Effector CD8-positive, alpha-beta T cell (primary cell): ENCODE measurements at regions not wholly inside any gene's neighbourhood (a gene's known extent, or its start where the extent isn't known, plus 50 kb on each side); places are given as distances from the start of the nearest gene placed in this dataset.

Experiments used
- DNase-seq: peaks from one replicate; lab custom pipeline; 2025; lab: John Stamatoyannopoulos, UW

GRCh38 chrX:46301903-46302302, 243.3 kb downstream of the ZNF674 start:
- no peak for DNase-seq

DNA sequence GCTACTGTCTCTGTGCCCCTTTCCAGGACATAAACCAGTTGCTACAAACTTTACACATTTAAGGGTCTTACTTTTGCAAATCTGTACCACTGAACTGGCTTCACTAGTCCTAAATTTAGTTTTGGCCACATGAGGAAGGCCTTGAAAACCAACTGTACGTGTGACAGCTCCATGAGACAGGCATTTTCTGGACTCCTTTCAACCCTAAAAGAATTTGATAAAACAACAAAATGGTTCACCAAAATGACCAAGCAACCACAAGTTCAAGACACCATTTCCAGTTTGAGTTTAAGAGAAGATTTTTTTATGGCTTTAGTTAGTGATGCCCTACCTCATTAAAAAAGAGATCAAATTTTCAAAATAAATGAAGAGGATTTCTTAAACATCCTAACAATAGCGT, 246.4 kb downstream of the ZNF674 start:
- DNase-seq = no peak

- no peak for DNase-seq
Observed at GRCh38 chrX:46295963-46296362, 249.3 kb downstream of the ZNF674 start.

GRCh38 chrX:46294234-46294633, 251.0 kb downstream of the ZNF674 start:
- DNase-seq = no peak

DNA sequence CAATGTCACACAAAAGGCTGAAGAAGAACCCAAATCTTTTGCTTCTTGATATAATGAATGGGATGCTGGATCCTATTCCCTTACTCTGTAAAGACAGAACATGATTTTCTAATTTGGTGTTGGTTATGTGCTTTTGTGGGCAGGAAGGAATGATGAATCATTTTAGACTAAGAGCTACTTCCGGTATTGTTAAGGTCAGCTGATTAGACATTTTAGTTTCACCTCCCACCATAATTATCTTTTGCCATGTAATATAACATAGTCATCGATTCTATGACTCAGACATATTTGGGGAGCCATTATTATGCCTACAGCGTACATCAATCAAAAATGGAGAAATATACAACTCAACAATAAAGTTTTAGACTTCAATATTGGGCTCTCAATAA, 265.3 kb downstream of the ZNF674 start:
- no peak for DNase-seq

- no peak for DNase-seq
Observed at GRCh38 chrX:46279214-46279924, 265.9 kb downstream of the ZNF674 start.

GRCh38 chrX:46278572-46278971, 266.6 kb downstream of the ZNF674 start:
- DNase-seq = no peak

DNA sequence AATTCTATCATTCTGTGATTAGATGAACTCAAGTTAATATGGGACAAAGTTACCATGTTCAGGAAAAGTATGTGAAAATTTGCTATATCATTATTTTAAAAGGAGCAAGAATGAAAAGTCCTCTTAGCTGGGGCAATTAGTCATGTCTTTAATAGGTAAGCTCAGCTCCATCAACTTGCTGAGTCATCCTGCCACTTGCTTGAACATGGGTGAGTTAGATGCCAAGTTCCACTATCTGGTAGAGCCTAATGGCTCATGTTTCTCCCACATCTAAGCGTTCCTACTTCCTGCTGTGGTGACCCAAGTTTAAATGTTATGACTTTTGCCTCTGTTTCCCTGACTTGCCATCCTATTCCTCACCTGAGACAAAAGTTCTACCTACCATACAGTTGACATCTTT, 276.8 kb downstream of the ZNF674 start:
- DNase-seq = no peak

DNA sequence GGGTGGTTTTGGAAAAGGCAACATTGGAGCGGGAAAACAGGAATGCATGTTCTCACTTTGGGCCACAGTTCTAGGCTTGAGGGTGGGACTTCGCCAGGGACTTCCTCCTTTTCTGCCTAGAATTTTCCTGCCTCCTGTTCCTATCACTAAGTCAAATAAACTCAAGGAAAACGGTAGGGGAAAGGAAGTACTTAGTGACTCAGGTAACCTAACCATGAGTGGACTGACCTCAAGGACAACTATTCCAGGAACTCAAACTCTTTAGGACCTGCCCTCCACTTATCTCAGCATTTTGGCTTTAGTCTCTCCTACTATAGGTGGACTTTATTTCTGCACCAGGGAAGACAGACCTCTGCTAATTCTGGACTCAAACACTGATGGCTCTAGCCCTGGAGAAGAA, 281.7 kb downstream of the ZNF674 start:
- DNase-seq = no peak

DNA sequence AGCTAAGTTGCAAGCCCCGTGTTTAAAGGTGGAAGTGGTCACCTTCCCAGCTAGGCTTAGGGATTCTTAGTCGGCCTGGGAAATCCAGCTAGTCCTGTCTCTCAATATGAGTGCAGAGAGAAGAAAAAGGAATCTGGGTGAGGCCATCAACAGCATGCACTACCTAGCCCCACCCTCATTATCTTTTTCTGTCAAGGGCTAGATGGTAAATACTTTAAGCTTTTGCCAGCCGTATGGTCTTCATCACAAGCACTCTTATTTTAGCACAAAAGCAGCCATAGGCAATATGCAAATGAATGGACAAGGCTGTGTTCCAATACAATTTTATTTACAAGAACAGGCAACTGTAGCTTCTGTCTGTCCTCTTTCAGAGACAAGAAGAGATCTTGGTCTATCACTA, 282.9 kb downstream of the ZNF674 start:
- DNase-seq = no peak

DNA sequence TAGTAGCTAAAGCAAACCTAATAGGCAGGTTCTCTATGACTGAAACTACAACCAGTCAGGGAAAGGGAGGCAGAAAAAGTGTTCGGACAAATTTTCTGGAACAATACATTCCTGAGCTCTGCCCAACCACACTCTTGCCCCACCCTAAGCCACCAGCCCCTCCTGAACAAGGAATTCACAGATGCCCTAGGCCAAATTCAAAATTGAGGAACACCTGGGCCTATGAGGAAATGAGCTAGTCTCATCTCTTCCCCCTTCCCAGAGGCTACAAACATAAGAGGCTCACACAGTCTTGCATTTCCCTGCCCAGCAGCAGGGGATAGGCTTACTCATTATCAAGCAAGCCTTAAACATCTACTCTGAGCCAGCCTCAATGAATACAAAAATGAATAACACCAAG, 284.7 kb downstream of the ZNF674 start:
- no peak for DNase-seq

GRCh38 chrX:46258356-46258755, 286.9 kb downstream of the ZNF674 start:
- DNase-seq = no peak

GRCh38 chrX:46257451-46257879, 287.8 kb downstream of the ZNF674 start:
- no peak for DNase-seq

DNA sequence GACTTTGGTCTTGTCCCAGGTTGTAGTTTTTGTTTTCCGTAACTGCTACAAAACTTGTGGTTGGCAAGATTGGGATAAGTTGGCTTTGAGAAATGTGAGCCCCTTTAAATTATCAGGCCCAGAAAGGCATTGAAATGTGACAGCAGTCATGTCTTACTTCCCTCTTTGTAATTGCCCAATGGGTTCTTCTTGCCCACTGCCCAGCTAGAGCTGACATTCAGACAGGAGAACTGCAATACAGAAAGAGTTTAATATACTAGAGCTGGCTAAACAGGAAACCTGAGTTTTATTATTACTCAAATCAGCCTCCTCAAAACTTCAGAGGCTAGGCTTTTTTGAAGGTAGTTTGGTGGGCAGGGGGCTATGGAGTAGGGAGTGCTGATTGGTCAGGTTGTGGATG, 288.3 kb downstream of the ZNF674 start:
- DNase-seq = no peak

DNA sequence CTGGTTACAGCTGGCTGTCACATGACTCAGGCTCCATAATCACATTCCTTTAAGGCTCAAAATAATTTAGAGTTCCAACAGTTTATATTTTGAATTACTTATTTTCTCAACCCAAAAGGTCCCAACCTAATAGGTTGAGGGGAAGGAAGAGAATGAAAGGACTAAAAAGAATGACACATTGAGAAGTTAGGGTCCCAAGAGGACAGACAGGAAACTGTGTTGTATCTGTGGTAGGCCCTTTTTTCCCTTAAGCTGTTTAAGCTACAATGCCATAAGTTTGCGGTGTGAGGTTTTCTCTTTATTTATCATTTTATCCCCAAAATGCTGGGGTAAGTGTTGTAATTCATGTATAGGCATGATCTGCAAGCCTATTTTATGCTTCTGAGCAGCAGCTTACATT, 290.2 kb downstream of the ZNF674 start:
- DNase-seq = no peak

DNA sequence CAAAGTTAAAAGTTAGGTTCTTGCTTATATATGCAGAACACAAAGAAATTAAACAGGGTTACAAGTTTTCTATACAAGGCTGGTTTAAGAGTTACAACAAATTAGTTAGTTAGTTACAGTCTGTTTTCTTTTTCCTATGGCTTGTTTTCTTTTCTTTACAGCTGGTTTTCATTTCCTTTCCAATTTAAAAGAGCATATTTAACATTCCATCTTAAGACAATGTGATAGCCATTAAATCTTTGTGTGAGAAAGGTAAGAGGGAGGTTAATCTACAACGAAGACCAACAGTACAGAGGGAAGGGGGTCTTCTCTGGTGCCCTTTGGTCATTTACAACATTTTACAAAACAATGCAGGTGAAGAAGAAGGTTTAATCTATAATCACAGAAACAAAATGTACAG, 290.6 kb downstream of the ZNF674 start:
- DNase-seq = no peak

DNA sequence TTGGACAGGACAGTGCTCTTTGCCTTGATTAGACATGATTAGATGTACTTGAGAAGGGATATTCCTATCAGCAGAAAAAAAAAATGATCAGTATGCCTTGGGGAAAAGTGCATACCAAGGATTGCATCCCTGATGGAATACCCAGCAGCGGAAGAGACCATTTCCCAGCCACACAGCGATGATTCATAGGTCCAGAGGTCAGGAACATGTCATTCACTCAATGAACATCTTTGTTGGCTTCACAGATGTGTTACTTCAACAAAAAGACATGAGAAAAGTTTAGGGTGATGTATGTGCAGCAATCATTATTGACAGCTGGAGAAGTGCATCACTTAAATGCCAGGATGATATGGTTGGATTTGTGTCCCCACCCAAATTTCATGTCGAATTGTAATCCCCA, 293.5 kb downstream of the ZNF674 start:
- DNase-seq = no peak

DNA sequence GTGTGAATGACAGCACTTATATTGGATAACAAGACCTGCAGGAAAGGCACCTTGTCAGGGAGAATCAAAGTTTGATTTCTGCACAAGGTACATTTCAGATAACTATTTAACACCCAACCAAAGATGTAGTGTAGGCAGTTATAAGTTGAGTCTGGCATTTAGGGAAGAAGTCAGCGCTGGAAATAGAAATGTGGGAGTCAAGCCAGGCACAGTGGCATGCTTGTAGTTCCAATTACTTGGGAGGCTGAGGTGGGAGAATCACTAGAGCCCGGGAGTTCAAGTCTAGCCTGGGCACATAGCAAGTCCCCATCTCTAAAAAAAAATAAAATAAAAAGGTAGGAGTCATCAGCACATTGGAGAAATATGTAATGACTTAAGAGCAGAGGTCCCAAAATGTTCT, 295.1 kb downstream of the ZNF674 start:
- no peak for DNase-seq

GRCh38 chrX:46247456-46247855, 297.8 kb downstream of the ZNF674 start:
- DNase-seq = no peak

DNA sequence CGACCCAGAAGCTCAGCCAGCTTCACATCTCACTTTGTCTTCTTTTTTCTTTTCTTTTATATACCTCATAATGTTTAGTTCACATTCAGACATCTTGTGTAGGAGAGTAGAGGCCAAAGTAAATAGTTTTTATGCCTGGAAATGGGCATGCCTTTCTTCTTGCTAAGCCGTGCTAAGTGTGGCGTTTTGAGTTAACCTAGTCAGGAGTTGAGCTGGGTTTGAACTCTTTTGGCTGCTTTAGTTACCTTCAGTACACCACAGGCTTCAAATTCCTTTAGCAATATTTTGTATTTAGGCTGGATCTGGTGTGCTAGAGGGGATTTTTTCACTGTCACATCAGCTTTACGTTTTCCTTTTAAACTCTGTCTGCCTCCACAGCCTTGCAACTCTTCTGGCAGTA, 300.8 kb downstream of the ZNF674 start:
- no peak for DNase-seq

- no peak for DNase-seq
Observed at GRCh38 chrX:46236411-46236810, 308.8 kb downstream of the ZNF674 start.

GRCh38 chrX:46235778-46236177, 309.4 kb downstream of the ZNF674 start:
- no peak for DNase-seq

GRCh38 chrX:46234775-46235174, 310.4 kb downstream of the ZNF674 start:
- DNase-seq = no peak

- no peak for DNase-seq
Observed at GRCh38 chrX:46228389-46228788, 316.8 kb downstream of the ZNF674 start.
